SK-N-SH (cell line): ENCODE measurements at regions not wholly inside any gene's neighbourhood (a gene's known extent, or its start where the extent isn't known, plus 50 kb on each side); places are given as distances from the start of the nearest gene placed in this dataset.

ENCODE experiments used
- CTCF ChIA-PET: fragments of 300-600, 350-600 bp; formaldehyde crosslinking; extraction: SDS; loops from one replicate; lab custom pipeline; 2021; lab: Yijun Ruan, JAX
- POLR2A ChIA-PET: fragments of 350-600 bp; sonication (Branson Sonifier 250); formaldehyde crosslinking; extraction: SDS; loops from one replicate; lab custom pipeline; 2020; ENCODE audit warnings: antibody characterized with exemption, inconsistent platforms; lab: Yijun Ruan, JAX
- DNase-seq: peaks from one replicate; pipeline ENCODE4 v3.0.0; 2012
- H2AFZ ChIP-seq: fragments of 200-600 bp; sonication (generic); 2 replicates; pipeline ENCODE4 v1.8.1; 2016; ENCODE audit warnings: antibody characterized with exemption, mild to moderate bottlenecking, low read depth
- H3F3A ChIP-seq: fragments of 200-600 bp; sonication (generic); replicated peaks from 2 replicates; pipeline ENCODE3; 2016; ENCODE audit warnings: antibody characterized with exemption, mild to moderate bottlenecking; ENCODE audit not compliant: insufficient read depth
- H3K27ac ChIP-seq, 2 experiments: fragments of 200-500 bp in 1 of 2; fragments of 200-600 bp in 1 of 2; sonication (Bioruptor generic) in 1 of 2; sonication (generic), shearing (Covaris generic) in 1 of 2; 2 replicates each; pipeline versions ENCODE4 v1.5.1 to v1.6.1; 2014 to 2016; ENCODE audit warnings: low read depth in 2 of 2, inconsistent platforms in 1 of 2, low read length in 1 of 2, mild to moderate bottlenecking in 1 of 2, mixed read lengths in 1 of 2
- H3K27me3 ChIP-seq: fragments of 200-600 bp; sonication (generic), shearing (Covaris generic); 2 replicates; pipeline ENCODE4 v1.6.1; 2016; ENCODE audit warnings: mixed run types; ENCODE audit not compliant: insufficient read depth
- H3K36me3 ChIP-seq, 2 experiments: fragments of 200-500 bp in 1 of 2; fragments of 200-600 bp in 1 of 2; sonication (Bioruptor generic) in 1 of 2; sonication (generic) in 1 of 2; replicated peaks in 1 of 2; 2 replicates each; pipeline versions ENCODE3 to v1.5.1; 2014 to 2016; ENCODE audit warnings: low read length in 1 of 2, mild to moderate bottlenecking in 1 of 2; ENCODE audit not compliant: insufficient read depth in 2 of 2, control insufficient read depth in 1 of 2
- H3K4me1 ChIP-seq, 2 experiments: fragments of 200-500 bp in 1 of 2; fragments of 200-600 bp in 1 of 2; sonication (Bioruptor generic) in 1 of 2; sonication (generic), shearing (Covaris generic) in 1 of 2; 2 replicates each; pipeline versions ENCODE4 v1.5.1 to v1.6.1; 2014 to 2016; ENCODE audit warnings: low read depth in 1 of 2, low read length in 1 of 2, mixed run types in 1 of 2; ENCODE audit not compliant: insufficient read depth in 2 of 2, control insufficient read depth in 1 of 2
- H3K4me2 ChIP-seq: fragments of 200-600 bp; sonication (generic), shearing (Covaris generic); 2 replicates; pipeline ENCODE4 v1.6.1; 2017; ENCODE audit warnings: mixed run types
- H3K4me3 ChIP-seq, 2 experiments: fragments of 200-500 bp in 1 of 2; fragments of 200-600 bp in 1 of 2; sonication (Bioruptor generic) in 1 of 2; sonication (generic), shearing (Covaris generic) in 1 of 2; 2 replicates each; pipeline versions ENCODE4 v1.5.1 to v1.8.1; 2014 to 2016; ENCODE audit warnings: low read depth in 2 of 2, inconsistent platforms in 1 of 2, low read length in 1 of 2, mild to moderate bottlenecking in 1 of 2, mixed read lengths in 1 of 2, moderate library complexity in 1 of 2
- H3K79me2 ChIP-seq: fragments of 200-600 bp; sonication (generic); 2 replicates; pipeline ENCODE4 v1.8.1; 2017; ENCODE audit warnings: mild to moderate bottlenecking; ENCODE audit not compliant: insufficient read depth
- H3K9ac ChIP-seq: fragments of 200-600 bp; sonication (generic); 2 replicates; pipeline ENCODE4 v1.6.1; 2017; ENCODE audit warnings: mixed run types
- H3K9me2 ChIP-seq: fragments of 200-600 bp; sonication (generic); 2 replicates; pipeline ENCODE4 v1.6.1; 2017; ENCODE audit warnings: mixed run types
- H3K9me3 ChIP-seq: fragments of 200-600 bp; sonication (generic); 2 replicates; pipeline ENCODE4 v1.6.1; 2017; ENCODE audit warnings: mixed run types, mild to moderate bottlenecking, moderate library complexity
- H4K20me1 ChIP-seq: fragments of 200-600 bp; sonication (generic); 2 replicates; pipeline ENCODE4 v1.6.1; 2017; ENCODE audit warnings: mild to moderate bottlenecking, mixed run types; ENCODE audit not compliant: insufficient read depth
- CHD2 ChIP-seq: fragments of 150-350 bp; IDR thresholded peaks from 2 replicates; pipeline ENCODE4 v1.6.1; 2018; ENCODE audit warnings: low read length; ENCODE audit not compliant: partially characterized antibody
- ELF1 ChIP-seq: IDR thresholded peaks from 2 replicates; pipeline ENCODE4 v1.4.0; 2012
- EZH2phosphoT487 ChIP-seq: fragments of 200-600 bp; sonication (generic); IDR thresholded peaks from 2 replicates; pipeline ENCODE4 v1.6.1; 2017; ENCODE audit warnings: low read depth, mixed run types, mild to moderate bottlenecking, antibody characterized with exemption, moderate library complexity, borderline replicate concordance
- FOSL2 ChIP-seq: IDR thresholded peaks from 2 replicates; pipeline ENCODE4 v1.4.0; 2012; ENCODE audit warnings: low read depth, mild to moderate bottlenecking, moderate library complexity, borderline replicate concordance
- FOXM1 ChIP-seq: IDR thresholded peaks from 2 replicates; pipeline ENCODE4 v1.4.0; 2012; ENCODE audit warnings: low read depth, mild to moderate bottlenecking
- IRF3 ChIP-seq: fragments of 150-350 bp; IDR thresholded peaks from 2 replicates; pipeline ENCODE4 v1.6.1; 2016; ENCODE audit warnings: mild to moderate bottlenecking, low read depth, low read length
- JUND ChIP-seq: IDR thresholded peaks from 2 replicates; pipeline ENCODE4 v1.4.0; 2012
- NFIC ChIP-seq: IDR thresholded peaks from 2 replicates; pipeline ENCODE4 v1.4.0; 2012; ENCODE audit warnings: borderline replicate concordance
- NRF1 ChIP-seq: IDR thresholded peaks from 2 replicates; pipeline ENCODE4 v1.6.1; 2012; ENCODE audit warnings: low read depth, mild to moderate bottlenecking, low read length
- POLR2AphosphoS5 ChIP-seq: IDR thresholded peaks from 2 replicates; pipeline ENCODE4 v1.6.1; 2012; ENCODE audit warnings: low read depth, low read length
- RAD21 ChIP-seq: IDR thresholded peaks from 2 replicates; pipeline ENCODE4 v1.6.1; 2012; ENCODE audit warnings: mild to moderate bottlenecking, low read length
- RCOR1 ChIP-seq: fragments of 150-350 bp; IDR thresholded peaks from 2 replicates; pipeline ENCODE4 v1.6.1; 2017; ENCODE audit warnings: antibody characterized with exemption, low read length
- RXRA ChIP-seq: IDR thresholded peaks from 2 replicates; pipeline ENCODE4 v1.4.0; 2012; ENCODE audit warnings: low read depth, mild to moderate bottlenecking, borderline replicate concordance
- SMC3 ChIP-seq: IDR thresholded peaks from 2 replicates; pipeline ENCODE4 v1.6.1; 2012; ENCODE audit warnings: low read depth, low read length, improper control_type of control experiment
- TAF1 ChIP-seq: IDR thresholded peaks from 2 replicates; pipeline ENCODE4 v1.6.1; 2012; ENCODE audit warnings: low read depth, mild to moderate bottlenecking, low read length, moderate library complexity, borderline replicate concordance
- USF1 ChIP-seq: IDR thresholded peaks from 2 replicates; pipeline ENCODE4 v1.4.0; 2012; ENCODE audit warnings: low read depth, borderline replicate concordance
- ZBTB33 ChIP-seq: IDR thresholded peaks from 2 replicates; pipeline ENCODE4 v1.4.0; 2012; ENCODE audit warnings: low read depth, borderline replicate concordance
- WGBS: methylation state at CpG from one replicate; pipeline ENCODE4 v1.1.6; 2017; ENCODE audit warnings: low lambda C conversion rate; 5-methylcytosine and 5-hydroxymethylcytosine counted together
- TF ChIP-seq, protein P1 (sequence below): fragments of 150-350 bp; IDR thresholded peaks from 2 replicates; pipeline ENCODE4 v1.6.1; 2017; ENCODE audit warnings: antibody characterized with exemption, low read length, low read depth, borderline replicate concordance

DNA sequence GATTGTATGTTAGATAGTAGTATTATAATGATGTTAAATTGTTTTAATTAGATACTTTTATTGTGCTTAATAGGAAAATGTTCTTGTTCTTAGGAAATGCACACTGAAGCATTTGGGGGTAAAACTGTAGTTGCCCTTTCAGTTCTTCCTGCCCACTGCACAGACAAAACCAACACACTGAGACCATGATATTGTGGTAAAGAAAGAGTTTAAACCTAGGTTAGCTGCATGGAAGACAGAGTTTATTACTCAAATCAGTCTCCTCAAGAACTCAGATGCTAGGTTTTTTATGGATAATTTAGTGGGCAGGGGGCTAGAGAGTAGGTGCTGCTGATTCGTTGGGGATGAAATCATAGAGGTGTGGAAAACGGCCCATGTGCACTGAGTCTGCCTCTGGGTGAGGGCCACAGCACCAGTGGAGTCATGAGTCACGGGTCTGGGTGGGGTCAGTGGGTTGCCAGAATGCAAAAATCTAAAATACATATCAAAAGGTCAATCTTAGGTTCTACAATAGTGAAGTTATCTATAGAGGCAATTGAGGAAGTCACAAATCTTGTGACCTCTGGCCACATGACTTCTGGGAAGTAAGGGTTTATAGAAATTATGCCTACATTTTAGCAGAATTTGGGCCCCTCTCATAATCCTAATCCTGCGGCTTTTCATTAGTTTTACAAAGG lies 124.8 kb upstream of the FOXN2 start:
- Histone ChIP-seq H3K79me2 (no peaks in the 10 kb centered on the region), H2AFZ (no peak overlapping the region), H3K27ac (no peak overlapping the region), H3K4me1 (no peaks in the 10 kb centered on the region), H3F3A (no peaks in the 10 kb centered on the region), H3K27me3 (no peaks in the 10 kb centered on the region), H3K4me2 (no peak overlapping the region), H3K36me3 (no peaks in the 10 kb centered on the region), H4K20me1 (no peaks in the 10 kb centered on the region), H3K9me3 (no peaks in the 10 kb centered on the region), H3K9ac (no peak overlapping the region), H3K4me3 (no peak overlapping the region), H3K9me2 (no peaks in the 10 kb centered on the region)
- CTCF ChIA-PET = no interaction called here
- no peak for DNase-seq
- POLR2A ChIA-PET = interaction anchor here (0.6 kb wide), 1 partner anchor 26 kb away, joined by 3 read pairs; no protein-coding TSS in a partner anchor
- TF ChIP-seq CHD2 (no peak), FOSL2 (no peak), FOXM1 (no peak), ZBTB33 (no peak), RCOR1 (no peak), IRF3 (no peak), JUND (no peak), RAD21 (no peak), EZH2phosphoT487 (no peak), NFIC (no peak), RXRA (no peak), TAF1 (no peak), POLR2AphosphoS5 (no peak), NRF1 (no peak), USF1 (no peak), ELF1 (no peak), SMC3 (no peak)
- TF ChIP-seq, protein P1, sequence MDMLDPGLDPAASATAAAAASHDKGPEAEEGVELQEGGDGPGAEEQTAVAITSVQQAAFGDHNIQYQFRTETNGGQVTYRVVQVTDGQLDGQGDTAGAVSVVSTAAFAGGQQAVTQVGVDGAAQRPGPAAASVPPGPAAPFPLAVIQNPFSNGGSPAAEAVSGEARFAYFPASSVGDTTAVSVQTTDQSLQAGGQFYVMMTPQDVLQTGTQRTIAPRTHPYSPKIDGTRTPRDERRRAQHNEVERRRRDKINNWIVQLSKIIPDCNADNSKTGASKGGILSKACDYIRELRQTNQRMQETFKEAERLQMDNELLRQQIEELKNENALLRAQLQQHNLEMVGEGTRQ = no peak
- 44% methylated on average over 4 of the region's 4 CpGs for WGBS
